ENCODE measurements at regions not wholly inside any gene's neighbourhood (a gene's known extent, or its start where the extent isn't known, plus 50 kb on each side); places are given as distances from the start of the nearest gene placed in this dataset.

DNA sequence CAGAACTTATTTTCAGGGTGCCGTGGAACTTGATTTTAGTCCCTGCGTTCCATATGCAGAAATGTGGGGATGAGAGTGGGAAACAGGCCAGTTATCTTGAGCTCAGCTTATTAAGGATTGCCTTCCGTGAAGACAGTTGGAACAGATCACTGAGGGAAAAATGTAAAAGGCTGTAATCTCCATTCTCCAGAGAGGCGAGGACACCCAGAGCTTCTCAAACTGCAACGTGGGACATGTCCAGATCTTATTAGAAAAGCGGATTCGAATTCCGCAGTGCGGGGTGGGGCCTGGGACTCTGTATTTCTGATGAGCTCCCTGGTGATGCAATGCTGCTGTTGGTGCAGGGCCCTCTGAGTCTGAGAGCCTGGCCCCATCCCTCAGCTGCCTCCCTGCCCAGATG is 185.6 kb upstream of the CIBAR2 start:
- TF ChIP-seq, protein P1, sequence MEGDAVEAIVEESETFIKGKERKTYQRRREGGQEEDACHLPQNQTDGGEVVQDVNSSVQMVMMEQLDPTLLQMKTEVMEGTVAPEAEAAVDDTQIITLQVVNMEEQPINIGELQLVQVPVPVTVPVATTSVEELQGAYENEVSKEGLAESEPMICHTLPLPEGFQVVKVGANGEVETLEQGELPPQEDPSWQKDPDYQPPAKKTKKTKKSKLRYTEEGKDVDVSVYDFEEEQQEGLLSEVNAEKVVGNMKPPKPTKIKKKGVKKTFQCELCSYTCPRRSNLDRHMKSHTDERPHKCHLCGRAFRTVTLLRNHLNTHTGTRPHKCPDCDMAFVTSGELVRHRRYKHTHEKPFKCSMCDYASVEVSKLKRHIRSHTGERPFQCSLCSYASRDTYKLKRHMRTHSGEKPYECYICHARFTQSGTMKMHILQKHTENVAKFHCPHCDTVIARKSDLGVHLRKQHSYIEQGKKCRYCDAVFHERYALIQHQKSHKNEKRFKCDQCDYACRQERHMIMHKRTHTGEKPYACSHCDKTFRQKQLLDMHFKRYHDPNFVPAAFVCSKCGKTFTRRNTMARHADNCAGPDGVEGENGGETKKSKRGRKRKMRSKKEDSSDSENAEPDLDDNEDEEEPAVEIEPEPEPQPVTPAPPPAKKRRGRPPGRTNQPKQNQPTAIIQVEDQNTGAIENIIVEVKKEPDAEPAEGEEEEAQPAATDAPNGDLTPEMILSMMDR (IDR thresholded peaks at IDR 0.05) = no peak
- TF ChIP-seq POLR2A (IDR thresholded peaks at IDR 0.05) (no peak), EP300 (IDR thresholded peaks at IDR 0.05) (no peak), POLR2AphosphoS5 (IDR thresholded peaks at IDR 0.05) (no peak)
